HUES48 (cell line): ENCODE measurements at regions not wholly inside any gene's neighbourhood (a gene's known extent, or its start where the extent isn't known, plus 50 kb on each side); places are given as distances from the start of the nearest gene placed in this dataset.

Experiments used
- H3K27ac ChIP-seq: one replicate; pipeline ENCODE4 v1.7.0; 2013; ENCODE audit warnings: low read depth, low read length, inconsistent platforms
- H3K27me3 ChIP-seq: 2 replicates; pipeline ENCODE4 v1.6.1; 2013; ENCODE audit warnings: mild to moderate bottlenecking, low read length; ENCODE audit not compliant: control insufficient read depth, insufficient read depth
- H3K36me3 ChIP-seq: 2 replicates; pipeline ENCODE4 v1.6.1; 2013; ENCODE audit warnings: low read length; ENCODE audit not compliant: control insufficient read depth, insufficient read depth
- H3K4me1 ChIP-seq: 2 replicates; pipeline ENCODE4 v1.6.1; 2013; ENCODE audit warnings: mild to moderate bottlenecking, low read length; ENCODE audit not compliant: control insufficient read depth, insufficient read depth
- H3K4me3 ChIP-seq: 2 replicates; pipeline ENCODE4 v1.5.1; 2013; ENCODE audit warnings: mild to moderate bottlenecking, low read depth, low read length
- H3K9ac ChIP-seq: 2 replicates; pipeline ENCODE4 v1.6.1; 2013; ENCODE audit warnings: mild to moderate bottlenecking, low read depth, low read length, moderate library complexity
- H3K9me3 ChIP-seq: 2 replicates; pipeline ENCODE4 v1.6.1; 2013; ENCODE audit warnings: low read length; ENCODE audit not compliant: control insufficient read depth, insufficient read depth

DNA sequence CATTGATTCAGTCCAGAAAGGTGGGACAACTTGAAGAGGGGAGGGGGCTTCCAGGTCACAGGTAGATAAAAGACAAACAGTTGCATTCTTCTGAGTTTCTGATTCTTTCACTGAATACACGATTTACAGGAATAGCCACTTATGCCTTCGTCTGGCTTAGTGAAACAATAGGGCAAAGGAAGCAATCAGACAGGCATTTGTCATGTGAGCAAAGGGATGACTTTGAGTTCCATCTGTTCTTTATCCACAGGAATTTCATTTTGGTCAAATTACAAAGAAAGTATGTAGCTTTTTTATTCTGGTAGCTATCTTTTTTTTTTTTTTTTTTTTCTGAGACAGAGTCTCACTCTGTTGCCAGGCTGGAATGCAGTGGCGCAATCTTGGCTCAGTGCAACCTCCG is 202.5 kb downstream of the TTLL7 start:
- H3K4me3 ChIP-seq, result no peak overlapping the region
- no peak overlapping the region for H3K9ac ChIP-seq
- peaks cover 17% of the 10 kb centered on the region; the same call in 1 of the 2 replicates for H3K4me1 ChIP-seq
- no peak overlapping the region for H3K27ac ChIP-seq
- H3K27me3 ChIP-seq, result no peaks in the 10 kb centered on the region
- H3K36me3 ChIP-seq, result no peaks in the 10 kb centered on the region
- no peaks in the 10 kb centered on the region for H3K9me3 ChIP-seq

DNA sequence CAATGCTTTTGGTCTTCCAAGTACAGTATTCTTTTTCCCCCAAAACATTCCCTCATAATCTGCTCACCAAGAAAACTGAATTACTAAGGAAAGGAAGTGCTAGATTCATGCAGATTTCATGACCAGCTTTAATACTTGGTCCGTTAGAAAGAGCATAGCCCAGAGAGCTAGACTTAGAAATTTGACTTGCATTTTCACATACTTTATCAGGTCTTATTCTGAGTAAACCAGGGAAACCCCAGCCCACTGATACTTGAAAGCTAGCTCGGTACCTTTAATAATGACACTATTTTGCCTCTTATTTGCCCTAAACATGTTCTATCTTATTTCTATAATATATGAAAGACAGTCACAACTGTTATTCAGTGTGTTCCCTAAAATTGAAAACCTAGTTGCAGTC is 204.5 kb downstream of the TTLL7 start:
- H3K9me3 ChIP-seq, result no peaks in the 10 kb centered on the region
- H3K27me3 ChIP-seq, result no peaks in the 10 kb centered on the region
- no peaks in the 10 kb centered on the region for H3K36me3 ChIP-seq
- peaks cover 10% of the 10 kb centered on the region; the same call in 1 of the 2 replicates for H3K4me1 ChIP-seq
- no peak overlapping the region for H3K27ac ChIP-seq
- no peak overlapping the region for H3K9ac ChIP-seq
- no peak overlapping the region for H3K4me3 ChIP-seq

DNA sequence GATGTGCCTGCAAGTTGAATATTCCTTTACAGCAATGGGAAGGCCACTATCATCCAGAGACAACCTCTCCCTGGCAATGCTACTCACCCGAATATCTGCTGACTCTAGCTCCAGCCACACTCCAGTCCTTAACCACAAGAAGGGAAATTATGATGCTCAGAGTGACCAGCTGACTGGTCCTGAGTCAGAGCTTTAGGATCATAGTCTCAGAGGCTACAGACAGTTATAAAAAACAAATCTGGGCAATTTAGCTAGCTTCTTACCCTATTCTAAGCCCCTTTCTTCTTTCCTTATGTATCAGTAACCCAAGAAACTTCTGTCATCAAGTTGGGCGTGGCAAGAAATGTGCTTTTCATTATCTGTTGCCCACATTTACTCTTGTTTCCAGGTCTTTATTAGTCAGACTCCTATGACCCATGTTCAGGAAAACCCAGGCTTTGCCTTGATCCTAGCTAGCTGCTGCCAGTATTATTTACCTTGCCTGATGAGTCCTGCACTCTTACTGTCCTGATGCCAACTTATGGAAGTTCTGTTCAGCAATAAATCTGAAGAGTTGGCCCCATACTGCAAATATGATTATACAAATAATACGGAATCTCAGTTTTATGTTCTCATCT is 207.0 kb downstream of the TTLL7 start:
- Histone ChIP-seq H3K4me1 (peaks cover 24% of the 10 kb centered on the region), H3K4me3 (no peak overlapping the region), H3K9ac (no peak overlapping the region)

DNA sequence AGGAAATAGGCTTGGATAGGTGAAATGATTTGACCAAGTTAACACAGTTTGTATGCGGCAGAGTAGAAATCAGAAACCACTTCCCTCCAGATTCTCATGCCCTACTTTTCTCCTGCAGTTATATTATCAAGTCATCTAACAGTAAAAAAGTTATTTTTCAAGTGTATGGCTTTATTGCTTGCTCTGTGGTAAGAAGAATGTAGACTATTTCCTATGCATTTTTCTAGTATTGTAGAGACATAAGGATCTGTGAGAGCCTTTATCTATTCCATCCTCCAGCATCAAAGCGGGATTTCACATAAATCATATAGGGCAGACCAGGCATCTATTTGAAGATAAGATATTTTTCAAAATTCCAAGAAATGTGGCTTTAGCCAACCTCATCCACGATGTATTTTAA is 208.5 kb downstream of the TTLL7 start:
- Histone ChIP-seq H3K9ac (no peak overlapping the region), H3K36me3 (no peaks in the 10 kb centered on the region), H3K9me3 (no peaks in the 10 kb centered on the region), H3K27me3 (no peaks in the 10 kb centered on the region), H3K4me3 (no peak overlapping the region), H3K27ac (no peak overlapping the region), H3K4me1 (peaks cover 20% of the 10 kb centered on the region)

More for the DNA sequence above, 207.0 kb downstream of the TTLL7 start:
- H3K27ac ChIP-seq, result no peak overlapping the region
- H3K9me3 ChIP-seq, result no peaks in the 10 kb centered on the region
- H3K27me3 ChIP-seq, result no peaks in the 10 kb centered on the region
- H3K36me3 ChIP-seq, result no peaks in the 10 kb centered on the region

DNA sequence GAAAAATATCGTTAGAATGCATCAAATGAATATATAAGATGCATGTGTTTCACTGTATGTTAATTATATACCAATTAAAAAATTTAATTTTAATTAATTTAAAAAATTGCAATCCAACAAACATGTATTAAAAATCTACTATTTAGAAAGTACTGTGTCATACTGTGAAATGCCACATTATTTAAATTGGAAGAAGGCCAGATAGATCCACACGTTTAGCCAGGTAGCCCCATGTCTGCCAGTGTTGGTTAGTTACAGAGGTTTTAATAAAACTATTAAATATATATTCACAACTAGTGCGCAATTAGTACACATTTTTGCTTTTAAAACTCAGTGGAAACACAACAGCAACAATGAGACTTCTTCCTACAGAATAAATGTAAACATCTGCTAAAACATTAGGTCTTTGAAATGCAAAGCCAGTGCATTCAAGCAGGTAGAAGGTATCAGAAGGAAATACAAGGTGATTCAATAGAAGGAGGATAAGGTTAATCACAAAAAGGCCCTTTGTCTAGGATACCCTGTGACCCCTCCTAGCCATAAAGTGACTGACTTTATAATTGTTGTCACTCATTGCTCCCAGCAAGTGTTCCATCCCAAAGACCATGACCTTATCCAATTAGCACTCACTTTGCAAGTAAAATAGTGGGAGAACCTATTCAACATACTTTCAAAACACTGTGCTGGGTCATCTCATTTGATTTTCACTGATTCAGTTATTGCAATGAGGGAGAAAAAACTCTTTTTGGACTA is 211.5 kb downstream of the TTLL7 start:
- no peaks in the 10 kb centered on the region for H3K9me3 ChIP-seq
- H3K27me3 ChIP-seq, result no peaks in the 10 kb centered on the region
- no peak overlapping the region; the same call in 1 of the 2 replicates for H3K4me3 ChIP-seq
- no peak overlapping the region for H3K27ac ChIP-seq
- no peaks in the 10 kb centered on the region for H3K36me3 ChIP-seq
- H3K9ac ChIP-seq, result no peak overlapping the region
- peaks cover 20% of the 10 kb centered on the region for H3K4me1 ChIP-seq

DNA sequence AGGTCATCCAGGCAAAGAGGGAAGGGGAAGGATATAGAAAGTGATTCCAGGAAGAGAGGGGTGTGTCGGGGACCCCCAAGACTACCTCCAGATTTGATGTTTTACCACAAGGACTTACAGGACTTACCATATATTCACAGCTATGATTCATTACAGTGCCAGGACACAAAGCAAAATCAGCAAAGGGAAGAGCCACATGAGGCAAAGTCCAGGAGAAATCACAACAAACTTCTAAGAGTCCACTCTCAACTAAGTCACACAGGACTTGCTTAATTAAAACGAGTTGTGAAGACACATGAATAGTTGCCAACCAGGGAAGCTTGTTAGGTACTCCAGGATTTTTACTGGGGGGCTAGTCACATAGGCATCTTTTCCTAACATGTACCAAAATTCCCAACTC is 217.3 kb downstream of the TTLL7 start:
- Histone ChIP-seq H3K9ac (no peak overlapping the region), H3K4me3 (no peak overlapping the region), H3K27ac (no peak overlapping the region), H3K27me3 (no peaks in the 10 kb centered on the region), H3K4me1 (peaks cover 17% of the 10 kb centered on the region; the same call in 1 of the 2 replicates), H3K36me3 (no peaks in the 10 kb centered on the region), H3K9me3 (no peaks in the 10 kb centered on the region)

DNA sequence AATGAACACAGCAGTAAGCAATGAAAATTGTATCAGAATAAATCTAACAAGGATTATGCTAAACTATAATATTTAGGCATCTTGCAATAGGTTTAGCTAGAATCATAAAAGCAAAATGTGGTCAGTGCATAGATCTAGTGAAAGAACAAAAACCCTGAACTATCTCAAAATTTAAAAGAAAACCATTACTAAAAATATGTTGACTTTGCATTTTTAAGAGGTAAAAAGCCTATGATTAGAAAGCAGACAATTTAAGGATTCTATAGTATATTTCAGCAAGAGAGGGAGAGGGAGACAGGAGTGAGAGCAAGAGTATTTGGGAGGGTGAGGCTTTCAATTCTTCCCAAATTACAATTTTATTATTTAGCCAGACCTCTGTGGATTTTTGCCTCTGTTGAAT is 219.4 kb downstream of the TTLL7 start:
- Histone ChIP-seq H3K9me3 (no peaks in the 10 kb centered on the region), H3K36me3 (no peaks in the 10 kb centered on the region), H3K4me1 (peaks cover 17% of the 10 kb centered on the region; the same call in 1 of the 2 replicates), H3K27me3 (no peaks in the 10 kb centered on the region), H3K27ac (no peak overlapping the region), H3K9ac (no peak overlapping the region), H3K4me3 (no peak overlapping the region)

DNA sequence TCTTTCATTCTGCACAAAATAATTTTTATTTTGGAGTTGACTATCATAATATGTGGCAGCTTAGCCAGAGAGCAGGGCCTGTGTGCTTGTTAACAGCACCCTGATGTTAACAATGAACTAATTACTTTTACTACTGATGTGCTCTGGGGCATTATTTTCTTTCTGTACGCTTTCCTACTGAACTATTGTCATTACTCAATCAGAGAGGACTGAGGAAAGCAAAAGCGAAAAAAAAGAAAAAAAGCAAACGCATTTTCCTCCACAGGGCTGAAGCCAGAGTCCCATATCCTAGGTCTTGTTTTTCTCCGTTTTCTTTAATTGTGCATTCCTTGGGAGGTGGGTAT is 221.2 kb downstream of the TTLL7 start:
- Histone ChIP-seq H3K4me3 (no peak overlapping the region), H3K27ac (no peak overlapping the region), H3K9ac (no peak overlapping the region)

DNA sequence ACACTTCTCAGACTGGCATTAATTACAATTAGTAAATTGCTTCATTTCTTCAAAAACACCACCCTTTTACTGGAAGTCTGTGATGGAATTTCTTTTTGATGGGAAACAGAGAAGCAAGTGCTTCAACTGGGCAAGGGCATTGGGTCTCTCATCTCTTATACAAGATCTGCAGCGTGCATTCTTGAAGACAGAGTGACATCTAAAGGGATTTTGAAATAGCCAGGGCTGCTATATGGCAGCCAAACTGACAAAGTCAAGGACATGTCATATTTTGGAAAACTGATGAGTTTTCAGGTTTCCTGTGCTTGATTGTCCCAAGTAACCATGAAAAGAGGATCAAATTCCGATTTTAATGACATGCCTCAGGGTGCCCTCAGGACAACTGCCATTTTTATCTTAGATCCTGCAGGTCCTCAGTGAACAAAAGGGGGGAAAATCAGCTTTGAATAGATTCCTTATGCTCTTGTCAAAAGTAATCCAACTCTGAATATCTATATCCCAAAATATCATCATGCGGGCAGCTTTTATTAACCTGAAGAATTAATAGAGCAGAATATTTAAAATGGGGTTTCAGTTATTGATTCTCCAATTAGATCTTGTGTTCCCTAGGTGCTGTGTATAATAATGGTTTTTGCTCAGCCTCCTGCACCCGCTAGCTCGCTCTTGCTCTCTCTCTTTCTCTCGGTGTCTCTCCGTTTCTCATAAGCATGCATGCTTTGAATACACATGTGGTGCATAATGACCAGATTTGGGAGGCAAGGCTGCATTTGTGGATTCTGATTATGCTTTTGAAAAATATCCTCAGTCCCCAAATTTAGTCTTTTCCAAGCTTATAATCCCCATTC is 221.8 kb downstream of the TTLL7 start:
- H3K9ac ChIP-seq, result no peak overlapping the region
- no peak overlapping the region for H3K27ac ChIP-seq
- H3K9me3 ChIP-seq, result no peaks in the 10 kb centered on the region
- H3K4me3 ChIP-seq, result no peak overlapping the region
- H3K36me3 ChIP-seq, result no peaks in the 10 kb centered on the region
- peaks cover 17% of the 10 kb centered on the region; the same call in 1 of the 2 replicates for H3K4me1 ChIP-seq
- no peaks in the 10 kb centered on the region for H3K27me3 ChIP-seq

More for the DNA sequence above, 221.2 kb downstream of the TTLL7 start:
- H3K27me3 ChIP-seq, result no peaks in the 10 kb centered on the region
- no peaks in the 10 kb centered on the region for H3K36me3 ChIP-seq
- no peaks in the 10 kb centered on the region for H3K9me3 ChIP-seq
- H3K4me1 ChIP-seq, result peaks cover 17% of the 10 kb centered on the region; the same call in 1 of the 2 replicates

DNA sequence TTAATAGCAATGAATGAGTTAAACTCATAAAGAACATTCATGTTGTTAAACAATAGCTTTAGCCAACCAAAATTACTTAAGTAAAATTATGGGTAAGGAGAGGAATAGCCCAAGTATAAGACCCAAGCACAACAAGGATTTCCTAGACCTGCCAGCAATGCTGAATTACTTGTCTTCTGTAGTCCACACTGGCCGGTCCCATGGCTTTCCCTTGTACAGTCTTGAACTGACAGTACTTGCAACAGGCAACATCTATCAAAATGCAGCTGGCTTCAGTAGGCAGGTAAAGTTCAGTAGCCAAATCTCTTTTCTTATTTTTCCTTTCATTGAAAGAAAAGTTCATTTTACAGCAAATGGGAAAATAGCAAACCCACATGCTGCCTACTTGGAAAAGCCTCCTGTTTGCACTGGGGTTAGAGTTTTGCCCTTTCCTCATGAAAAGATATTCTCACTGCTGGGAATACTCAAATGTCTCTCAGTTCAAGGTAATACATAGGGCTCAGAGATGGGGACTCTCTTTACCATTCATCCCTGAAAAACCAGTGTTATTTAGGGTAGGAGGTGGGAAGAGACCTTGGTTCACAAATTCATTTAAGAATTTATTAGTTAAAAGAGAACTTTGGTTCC is 222.8 kb downstream of the TTLL7 start:
- Histone ChIP-seq H3K9me3 (no peaks in the 10 kb centered on the region), H3K27me3 (no peaks in the 10 kb centered on the region), H3K27ac (no peak overlapping the region), H3K4me3 (no peak overlapping the region), H3K9ac (no peak overlapping the region), H3K4me1 (peaks cover 17% of the 10 kb centered on the region; the same call in 1 of the 2 replicates), H3K36me3 (no peaks in the 10 kb centered on the region)
